ENCODE measurements at regions not wholly inside any gene's neighbourhood (a gene's known extent, or its start where the extent isn't known, plus 50 kb on each side); places are given as distances from the start of the nearest gene placed in this dataset.

DNA sequence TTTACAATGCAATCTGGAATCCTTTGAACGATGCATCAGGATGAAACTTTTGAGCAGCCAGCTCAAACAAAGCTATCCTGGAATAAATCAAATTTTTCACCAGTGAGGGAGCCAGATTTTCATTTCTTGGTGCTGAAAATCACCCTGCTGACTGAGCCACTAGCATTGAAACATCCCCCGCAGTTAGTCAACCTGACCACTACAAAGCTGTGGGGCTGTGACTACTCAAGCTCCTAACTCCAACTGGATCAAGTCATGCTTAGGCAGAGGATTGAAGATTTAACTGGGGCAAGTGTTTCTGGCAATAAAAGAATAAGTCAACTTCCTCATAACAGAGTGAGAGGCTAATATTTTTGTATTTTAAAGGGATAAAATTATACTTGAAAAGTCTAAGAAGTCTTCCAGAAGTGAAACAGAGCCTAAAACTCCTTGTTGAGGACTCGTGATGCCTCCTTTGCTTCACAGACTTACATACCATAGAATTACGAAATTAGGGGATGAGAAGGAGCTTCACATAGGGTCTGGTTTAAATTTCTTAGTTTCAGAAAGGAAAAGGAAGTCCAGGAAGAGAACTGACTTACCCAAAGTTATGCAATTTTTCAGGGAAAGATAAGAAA, 177.8 kb downstream of the SERPINI1 start:
- no peak for TF ChIP-seq JUND (IDR thresholded peaks at IDR 0.05; ENCODE audit: low read depth)
- in situ Hi-C loops (cut with HindIII; ENCODE audit: low pct_unique_long_range_greater_than_20kb, low sequenced_read_pairs), result no loop called here
- DNase-seq (ENCODE audit: low read depth in 1 of 2, low spot score in 1 of 2), result peak in 1 of 2 experiments; percentile 38

DNA sequence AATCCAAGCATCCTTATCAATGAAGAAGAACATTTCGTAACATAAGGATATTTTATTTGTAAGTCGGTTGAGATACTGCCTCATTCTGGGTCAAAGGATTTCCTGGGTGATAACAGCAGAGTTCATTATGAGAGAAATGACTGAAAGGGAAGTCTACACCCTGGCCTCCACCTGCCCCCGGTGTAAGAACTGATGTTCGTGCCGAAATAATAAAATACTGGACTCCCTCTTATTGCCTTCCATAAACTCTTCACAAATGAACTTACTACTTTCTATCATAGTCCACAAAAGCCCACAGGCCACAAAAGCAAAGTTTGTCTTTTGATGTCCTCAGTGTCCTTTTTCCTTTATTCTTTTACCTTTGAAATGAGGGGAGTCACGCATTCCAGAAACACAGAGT, 174.4 kb downstream of the SERPINI1 start:
- DNase-seq (ENCODE audit: low read depth in 1 of 2, low spot score in 1 of 2), result no peak
- in situ Hi-C loops (cut with HindIII; ENCODE audit: low pct_unique_long_range_greater_than_20kb, low sequenced_read_pairs), result no loop called here
- no peak for TF ChIP-seq JUND (IDR thresholded peaks at IDR 0.05; ENCODE audit: low read depth)

DNA sequence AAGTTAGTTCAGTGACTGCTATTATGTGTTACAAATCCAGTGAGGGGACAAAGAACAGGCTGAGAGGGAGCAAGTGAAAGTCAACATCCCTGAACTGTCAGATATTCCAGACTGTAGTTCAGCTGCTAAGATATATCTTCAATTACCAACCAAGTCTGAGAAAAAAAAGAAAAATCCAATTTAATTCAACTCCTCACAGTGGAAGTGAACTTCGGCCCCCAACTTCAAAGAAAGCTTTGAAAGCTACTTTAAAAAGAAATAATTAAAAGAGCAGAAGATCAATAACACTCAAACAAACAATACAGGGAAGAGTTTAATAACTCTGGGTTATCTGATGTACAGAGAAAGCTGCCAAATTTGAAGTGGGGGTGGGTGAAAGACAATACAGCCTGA, 174.0 kb downstream of the SERPINI1 start:
- in situ Hi-C loops (cut with HindIII; ENCODE audit: low pct_unique_long_range_greater_than_20kb, low sequenced_read_pairs), result no loop called here
- no peak for TF ChIP-seq JUND (IDR thresholded peaks at IDR 0.05; ENCODE audit: low read depth)

GRCh38 chr3:167908746-167909503, 173.4 kb downstream of the SERPINI1 start:
- in situ Hi-C loops (cut with HindIII; ENCODE audit: low pct_unique_long_range_greater_than_20kb, low sequenced_read_pairs), result no loop called here
- no peak for TF ChIP-seq JUND (IDR thresholded peaks at IDR 0.05; ENCODE audit: low read depth)

More for the DNA sequence above, 174.0 kb downstream of the SERPINI1 start:
- no peak for DNase-seq (ENCODE audit: low read depth in 1 of 2, low spot score in 1 of 2)

GRCh38 chr3:167908221-167908620, 172.7 kb downstream of the SERPINI1 start:
- TF ChIP-seq JUND (IDR thresholded peaks at IDR 0.05; ENCODE audit: low read depth), result no peak

More at GRCh38 chr3:167908746-167909503, 173.4 kb downstream of the SERPINI1 start:
- DNase-seq (ENCODE audit: low read depth in 1 of 2, low spot score in 1 of 2), result no peak

GRCh38 chr3:167901138-167901537, 165.6 kb downstream of the SERPINI1 start:
- DNase-seq (ENCODE audit: low read depth in 1 of 2, low spot score in 1 of 2), result peak in 1 of 2 experiments; percentile 31
- in situ Hi-C loops (cut with HindIII; ENCODE audit: low pct_unique_long_range_greater_than_20kb, low sequenced_read_pairs), result no loop called here
- TF ChIP-seq JUND (IDR thresholded peaks at IDR 0.05; ENCODE audit: low read depth), result no peak; the same call in 1 of the 2 replicates

More at GRCh38 chr3:167908221-167908620, 172.7 kb downstream of the SERPINI1 start:
- in situ Hi-C loops (cut with HindIII; ENCODE audit: low pct_unique_long_range_greater_than_20kb, low sequenced_read_pairs), result no loop called here
- DNase-seq (ENCODE audit: low read depth in 1 of 2, low spot score in 1 of 2), result no peak

- in situ Hi-C loops (cut with HindIII; ENCODE audit: low pct_unique_long_range_greater_than_20kb, low sequenced_read_pairs), result no loop called here
- TF ChIP-seq JUND (IDR thresholded peaks at IDR 0.05; ENCODE audit: low read depth), result no peak
- DNase-seq (ENCODE audit: low read depth in 1 of 2, low spot score in 1 of 2), result no peak
These were observed 163.6 kb downstream of the SERPINI1 start for GRCh38 chr3:167899093-167899492.

DNA sequence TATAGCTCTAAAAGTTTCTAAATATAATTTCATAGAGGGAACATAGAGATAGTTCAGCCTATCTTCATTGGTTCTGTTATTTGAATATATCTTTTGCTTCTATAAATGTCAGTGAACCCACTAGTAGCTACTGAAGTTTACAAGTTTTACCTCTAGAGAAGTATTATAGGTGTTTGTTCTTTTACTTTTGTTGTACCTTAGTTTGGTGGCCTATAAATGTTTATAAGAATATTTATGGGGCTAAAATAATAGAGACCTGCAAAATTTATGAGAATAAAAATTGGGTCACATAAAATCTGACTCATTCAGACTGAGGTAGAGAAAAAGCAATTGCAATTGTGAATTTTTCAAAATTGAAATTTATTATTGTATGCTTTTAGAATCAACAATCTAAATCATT, 162.6 kb downstream of the SERPINI1 start:
- in situ Hi-C loops (cut with HindIII; ENCODE audit: low pct_unique_long_range_greater_than_20kb, low sequenced_read_pairs), result no loop called here
- no peak for DNase-seq (ENCODE audit: low read depth in 1 of 2, low spot score in 1 of 2)
- TF ChIP-seq JUND (IDR thresholded peaks at IDR 0.05; ENCODE audit: low read depth), result no peak

DNA sequence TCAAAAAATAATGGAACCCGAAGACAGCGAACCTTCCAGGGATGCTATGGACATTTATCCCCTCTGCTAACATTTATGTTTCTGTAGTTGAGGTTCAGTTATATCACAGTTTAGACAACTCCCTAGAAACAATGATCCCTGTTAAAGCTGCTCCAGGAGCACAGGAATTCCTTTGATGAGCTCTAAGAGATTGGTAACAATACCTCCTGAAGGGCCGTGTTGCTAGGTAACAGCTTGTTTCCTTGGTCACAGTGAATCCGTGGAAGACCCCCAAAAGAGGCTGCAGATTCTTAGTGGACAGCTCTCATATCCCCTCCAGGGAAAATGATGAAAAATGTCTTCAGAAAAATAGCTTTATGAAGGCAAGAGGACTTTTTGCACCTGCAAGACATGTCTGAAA, 160.2 kb downstream of the SERPINI1 start:
- in situ Hi-C loops (cut with HindIII; ENCODE audit: low pct_unique_long_range_greater_than_20kb, low sequenced_read_pairs), result no loop called here
- no peak for TF ChIP-seq JUND (IDR thresholded peaks at IDR 0.05; ENCODE audit: low read depth)
- no peak for DNase-seq (ENCODE audit: low read depth in 1 of 2, low spot score in 1 of 2)

- no peak for TF ChIP-seq JUND (IDR thresholded peaks at IDR 0.05; ENCODE audit: low read depth)
- in situ Hi-C loops (cut with HindIII; ENCODE audit: low pct_unique_long_range_greater_than_20kb, low sequenced_read_pairs), result no loop called here
- no peak for DNase-seq (ENCODE audit: low read depth in 1 of 2, low spot score in 1 of 2)
These were observed 159.7 kb downstream of the SERPINI1 start for GRCh38 chr3:167895178-167895577.

DNA sequence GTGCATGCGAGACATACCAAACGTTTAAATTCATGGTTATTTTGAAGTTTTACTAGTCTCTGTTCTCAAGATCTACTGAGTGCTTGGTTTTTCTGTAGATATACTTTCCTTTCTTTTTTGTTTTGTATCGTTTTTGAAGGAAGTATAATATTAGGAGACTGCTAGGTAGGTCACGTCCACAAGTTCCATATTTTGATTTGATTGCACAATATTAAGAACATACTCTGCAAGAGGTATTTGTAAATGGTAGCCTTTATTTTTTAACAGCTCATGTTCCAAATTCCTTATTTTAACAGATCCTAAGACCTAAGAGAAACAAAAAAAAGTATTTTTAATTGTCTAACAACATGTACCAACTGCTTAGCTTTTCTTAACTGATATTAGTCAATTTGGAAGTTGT, 156.7 kb downstream of the SERPINI1 start:
- TF ChIP-seq JUND (IDR thresholded peaks at IDR 0.05; ENCODE audit: low read depth), result no peak
- in situ Hi-C loops (cut with HindIII; ENCODE audit: low pct_unique_long_range_greater_than_20kb, low sequenced_read_pairs), result no loop called here
- DNase-seq (ENCODE audit: low read depth in 1 of 2, low spot score in 1 of 2), result no peak

- DNase-seq (ENCODE audit: low read depth in 1 of 2, low spot score in 1 of 2), result peak in 1 of 2 experiments; percentile 39
- in situ Hi-C loops (cut with HindIII; ENCODE audit: low pct_unique_long_range_greater_than_20kb, low sequenced_read_pairs), result no loop called here
- TF ChIP-seq JUND (IDR thresholded peaks at IDR 0.05; ENCODE audit: low read depth), result no peak
These were observed 151.6 kb downstream of the SERPINI1 start for GRCh38 chr3:167887096-167887495.

- in situ Hi-C loops (cut with HindIII; ENCODE audit: low pct_unique_long_range_greater_than_20kb, low sequenced_read_pairs), result no loop called here
- peak in 1 of 2 experiments; percentile 15 for DNase-seq (ENCODE audit: low read depth in 1 of 2, low spot score in 1 of 2)
- TF ChIP-seq JUND (IDR thresholded peaks at IDR 0.05; ENCODE audit: low read depth), result no peak
These were observed 151.2 kb downstream of the SERPINI1 start for GRCh38 chr3:167886690-167887089.
